ENCODE measurements at regions not wholly inside any gene's neighbourhood (a gene's known extent, or its start where the extent isn't known, plus 50 kb on each side); places are given as distances from the start of the nearest gene placed in this dataset.

DNA sequence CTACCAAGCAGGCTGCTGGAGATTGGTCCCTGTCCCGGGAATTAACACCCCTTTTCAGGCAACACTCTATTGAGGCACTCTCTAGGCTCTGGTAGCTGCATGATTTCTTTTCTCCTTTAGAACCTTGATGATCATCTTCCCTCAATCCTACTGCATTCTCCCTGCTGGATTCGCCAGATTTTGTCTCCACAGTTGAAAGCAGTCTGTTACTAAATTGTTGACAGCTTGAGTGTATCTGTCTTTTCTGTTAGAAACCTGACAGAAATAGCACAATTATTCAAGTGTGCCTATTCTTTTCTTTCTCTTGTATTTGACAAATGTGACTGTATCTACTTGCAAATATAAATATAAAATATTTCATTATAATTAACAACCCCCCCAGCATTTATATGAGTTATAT is 830.8 kb upstream of the CADM2 start:
- Histone ChIP-seq H3K9me3 (ENCODE audit: control insufficient read depth, low read depth, low read length) (no peaks in the 10 kb centered on the region), H2AFZ (ENCODE audit: low read length) (no peak overlapping the region), H3K4me2 (ENCODE audit: insufficient read depth, insufficient read length, low read length) (no peak overlapping the region), H4K5ac (ENCODE audit: insufficient read length, low read depth, low read length) (no peak overlapping the region), H4K8ac (replicated peaks; ENCODE audit: insufficient read length, low read depth, low read length) (no peak overlapping the region), H2BK5ac (ENCODE audit: insufficient read length, low read length) (no peak overlapping the region), H3K14ac (ENCODE audit: insufficient read depth, low read length) (no peak overlapping the region), H2BK120ac (ENCODE audit: low read depth, low read length, poor library complexity, severe bottlenecking) (no peak overlapping the region), H3K27me3 (ENCODE audit: insufficient read depth, low read length) (no peaks in the 10 kb centered on the region), H2AK5ac (ENCODE audit: insufficient read length, low read length) (no peak overlapping the region), H2BK15ac (ENCODE audit: low read depth, low read length) (no peak overlapping the region), H3K56ac (ENCODE audit: insufficient read length, low read depth, low read length) (no peak overlapping the region), H4K91ac (ENCODE audit: insufficient read length, low read depth, low read length) (no peak overlapping the region), H3K9ac (ENCODE audit: extremely low read depth, insufficient read length, low read length) (no peak overlapping the region), H2BK12ac (ENCODE audit: insufficient read length, low read depth, low read length) (no peak overlapping the region), H3K79me1 (ENCODE audit: insufficient read depth, low read depth, low read length, poor library complexity, severe bottlenecking) (no peaks in the 10 kb centered on the region), H3K27ac (ENCODE audit: insufficient read length, low read depth, low read length) (no peak overlapping the region), H3T11ph (ENCODE audit: low read length) (no peak overlapping the region), H3K4ac (ENCODE audit: low read depth, low read length) (no peak overlapping the region), H4K20me1 (ENCODE audit: control insufficient read depth, insufficient read depth, insufficient read length) (no peaks in the 10 kb centered on the region), H3K4me1 (ENCODE audit: insufficient read depth, low read length) (no peaks in the 10 kb centered on the region), H3K79me2 (ENCODE audit: insufficient read depth, low read length) (no peaks in the 10 kb centered on the region; the same call in 1 of the 2 replicates), H3K18ac (ENCODE audit: insufficient read length, low read depth, low read length) (no peak overlapping the region), H3K23ac (ENCODE audit: insufficient read length, low read depth, low read length) (no peak overlapping the region), H2BK20ac (ENCODE audit: low read depth, low read length, poor library complexity, severe bottlenecking) (no peak overlapping the region), H3K23me2 (ENCODE audit: insufficient read length, low read depth, low read length, poor library complexity, severe bottlenecking) (no peaks in the 10 kb centered on the region)
- Mint-ChIP-seq H3K27me3 (ENCODE audit: low read depth) (no peaks in the 10 kb centered on the region), H3K4me1 (no peaks in the 10 kb centered on the region), H3K27ac (no peak overlapping the region), H3K4me3 (no peak overlapping the region), H3K36me3 (ENCODE audit: insufficient read depth in 1 of 3, low read depth in 3 of 3) (peaks cover 0 to 2% (median 0%) of the 10 kb centered on the region in 3 experiments; a peak in 1 of 7 replicates), H3K9me3 (peaks cover 0 to 2% of the 10 kb centered on the region in 2 experiments; a peak in 2 of 5 replicates)
- no peak for DNase-seq
- TF ChIP-seq, protein P1, sequence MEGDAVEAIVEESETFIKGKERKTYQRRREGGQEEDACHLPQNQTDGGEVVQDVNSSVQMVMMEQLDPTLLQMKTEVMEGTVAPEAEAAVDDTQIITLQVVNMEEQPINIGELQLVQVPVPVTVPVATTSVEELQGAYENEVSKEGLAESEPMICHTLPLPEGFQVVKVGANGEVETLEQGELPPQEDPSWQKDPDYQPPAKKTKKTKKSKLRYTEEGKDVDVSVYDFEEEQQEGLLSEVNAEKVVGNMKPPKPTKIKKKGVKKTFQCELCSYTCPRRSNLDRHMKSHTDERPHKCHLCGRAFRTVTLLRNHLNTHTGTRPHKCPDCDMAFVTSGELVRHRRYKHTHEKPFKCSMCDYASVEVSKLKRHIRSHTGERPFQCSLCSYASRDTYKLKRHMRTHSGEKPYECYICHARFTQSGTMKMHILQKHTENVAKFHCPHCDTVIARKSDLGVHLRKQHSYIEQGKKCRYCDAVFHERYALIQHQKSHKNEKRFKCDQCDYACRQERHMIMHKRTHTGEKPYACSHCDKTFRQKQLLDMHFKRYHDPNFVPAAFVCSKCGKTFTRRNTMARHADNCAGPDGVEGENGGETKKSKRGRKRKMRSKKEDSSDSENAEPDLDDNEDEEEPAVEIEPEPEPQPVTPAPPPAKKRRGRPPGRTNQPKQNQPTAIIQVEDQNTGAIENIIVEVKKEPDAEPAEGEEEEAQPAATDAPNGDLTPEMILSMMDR (conservative IDR thresholded peaks at IDR 0.05): no peak
- WGBS (ENCODE audit: extremely low coverage, insufficient read length, low lambda C conversion rate): no CpG with 5 or more reads among the region's 2 CpGs
